SK-N-MC (cell line): ENCODE measurements at regions not wholly inside any gene's neighbourhood (a gene's known extent, or its start where the extent isn't known, plus 50 kb on each side); places are given as distances from the start of the nearest gene placed in this dataset.
"Not testable (repeated sequence)": the region's sequence is repeated elsewhere in the genome, so short reads cannot be mapped to it uniquely, and the experiment has no call there.

Experiments
- DNase-seq: peaks from one replicate; pipeline ENCODE4 v3.0.0-alpha.2; 2011; ENCODE audit warnings: low read depth, low spot score
- H3K27ac ChIP-seq: fragments of 200-600 bp; sonication (generic); 2 replicates; pipeline ENCODE4 v1.5.1; 2016; ENCODE audit warnings: mixed run types
- H3K36me3 ChIP-seq: fragments of 200-600 bp; sonication (generic); 2 replicates; pipeline ENCODE4 v1.6.1; 2017; ENCODE audit warnings: antibody characterized with exemption, low read length, mixed read lengths; ENCODE audit not compliant: insufficient read depth
- H3K4me3 ChIP-seq: fragments of 200-600 bp; sonication (generic); 2 replicates; pipeline ENCODE4 v1.5.1; 2016
- H3K9ac ChIP-seq: fragments of 200-600 bp; sonication (generic); 2 replicates; pipeline ENCODE4 v1.8.0; 2017; ENCODE audit warnings: mixed run types, mixed read lengths; ENCODE audit not compliant: insufficient read length
- H3K9me3 ChIP-seq: fragments of 200-600 bp; sonication (generic); 2 replicates; pipeline ENCODE4 v1.6.1; 2017; ENCODE audit warnings: low read depth, mild to moderate bottlenecking, antibody characterized with exemption, low read length, moderate library complexity, mixed read lengths
- EZH2 ChIP-seq: fragments of 200-600 bp; sonication (generic); IDR thresholded peaks from one replicate; pipeline ENCODE4 v1.6.1; 2017; ENCODE audit warnings: antibody characterized with exemption
- FOXP2 ChIP-seq: optimal IDR thresholded peaks from 2 replicates; pipeline ENCODE3; 2011; ENCODE audit warnings: mild to moderate bottlenecking, moderate library complexity; ENCODE audit not compliant: insufficient read depth; ENCODE audit errors: extremely low read length, control extremely low read depth
- POLR2AphosphoS5 ChIP-seq: IDR thresholded peaks from 2 replicates; pipeline ENCODE4 v1.6.1; 2012; ENCODE audit warnings: mild to moderate bottlenecking, low read depth, low read length, borderline replicate concordance

DNA sequence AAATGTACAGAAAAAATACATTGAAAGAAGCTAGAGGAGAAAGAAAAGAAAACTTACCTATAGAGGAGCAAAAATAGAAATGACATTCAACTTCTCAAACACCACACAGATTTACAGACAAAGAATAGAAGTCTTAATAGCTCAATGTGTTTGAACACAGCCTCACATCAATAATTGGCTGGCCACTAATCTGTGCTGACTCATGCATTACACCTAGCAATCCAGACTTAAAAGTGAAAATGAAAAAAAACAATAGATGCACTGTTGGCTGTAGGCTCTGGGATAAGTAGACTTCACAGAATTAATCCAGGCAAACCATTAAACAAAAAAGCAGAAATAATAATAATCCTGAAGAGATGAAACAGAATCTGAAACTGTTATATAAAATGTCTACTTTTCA is 961.3 kb upstream of the CELF4 start:
- no peak for DNase-seq

DNA sequence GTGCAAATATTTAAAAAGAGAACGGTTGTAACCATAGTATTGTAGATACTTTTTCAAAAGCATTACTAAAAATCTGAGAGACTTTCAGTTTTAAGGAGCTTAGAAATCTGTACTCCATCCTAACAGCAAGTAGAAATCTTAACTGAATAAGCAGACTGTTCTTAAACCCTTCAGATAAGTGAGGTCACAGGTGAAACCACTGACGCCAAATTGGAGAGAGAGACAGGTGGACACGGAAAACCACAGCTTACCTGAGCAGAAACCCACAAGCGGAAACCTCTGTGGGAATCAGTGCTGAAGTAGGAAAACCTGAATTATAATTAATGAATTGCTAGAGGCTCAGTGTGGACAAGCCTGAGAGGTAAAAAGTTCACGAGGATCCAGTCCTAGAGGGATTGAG is 959.4 kb upstream of the CELF4 start:
- H3K27ac ChIP-seq = no peak overlapping the region

More for the DNA sequence above, 961.3 kb upstream of the CELF4 start:
- no peak overlapping the region for H3K9ac ChIP-seq
- TF ChIP-seq POLR2AphosphoS5 (no peak), EZH2 (no peak), FOXP2 (no peak)
- H3K27ac ChIP-seq = no peak overlapping the region
- H3K4me3 ChIP-seq = no peak overlapping the region
- no peaks in the 10 kb centered on the region for H3K36me3 ChIP-seq
- no peaks in the 10 kb centered on the region for H3K9me3 ChIP-seq

GRCh38 chr18:38520786-38521185 is 955.2 kb upstream of the CELF4 start:
- Histone ChIP-seq H3K27ac (no peak overlapping the region), H3K36me3 (no peaks in the 10 kb centered on the region), H3K9me3 (no peaks in the 10 kb centered on the region), H3K9ac (no peak overlapping the region), H3K4me3 (no peak overlapping the region)
- TF ChIP-seq POLR2AphosphoS5 (no peak), EZH2 (no peak), FOXP2 (no peak)
- DNase-seq = no peak

More for the DNA sequence above, 959.4 kb upstream of the CELF4 start:
- Histone ChIP-seq H3K36me3 (no peaks in the 10 kb centered on the region), H3K4me3 (no peak overlapping the region), H3K9me3 (no peaks in the 10 kb centered on the region), H3K9ac (no peak overlapping the region)
- TF ChIP-seq FOXP2 (no peak), POLR2AphosphoS5 (no peak), EZH2 (no peak)
- no peak for DNase-seq

DNA sequence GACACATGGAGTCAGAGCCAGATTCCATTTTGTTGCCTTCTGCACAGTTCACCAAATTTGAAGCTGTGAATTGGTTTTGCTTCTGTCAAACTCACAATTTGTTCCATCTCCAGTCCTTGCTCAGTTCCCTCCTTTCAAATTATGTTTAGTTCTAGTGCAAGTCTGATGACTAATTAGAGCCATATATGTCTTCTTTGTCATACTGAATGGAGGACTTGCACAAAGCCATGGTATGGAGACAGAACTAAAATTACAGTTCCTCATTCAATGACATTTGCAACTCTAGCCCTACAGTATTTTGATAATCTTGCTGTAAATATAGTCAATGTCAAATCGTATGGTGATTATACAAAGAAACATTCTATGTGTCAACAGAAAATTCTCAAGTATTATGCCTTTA is 936.9 kb upstream of the CELF4 start:
- TF ChIP-seq FOXP2 (no peak), EZH2 (no peak), POLR2AphosphoS5 (no peak)
- Histone ChIP-seq H3K27ac (no peak overlapping the region), H3K4me3 (no peak overlapping the region), H3K9me3 (no peaks in the 10 kb centered on the region), H3K36me3 (no peaks in the 10 kb centered on the region), H3K9ac (no peak overlapping the region)
- DNase-seq = no peak

- no peak overlapping the region for H3K9ac ChIP-seq
- no peak overlapping the region for H3K27ac ChIP-seq
- H3K9me3 ChIP-seq = no peaks in the 10 kb centered on the region
- no peak overlapping the region for H3K4me3 ChIP-seq
- no peak for DNase-seq
- no peak for TF ChIP-seq FOXP2
- no peak for TF ChIP-seq EZH2
- no peaks in the 10 kb centered on the region for H3K36me3 ChIP-seq
Measured at GRCh38 chr18:38497266-38497665, 931.7 kb upstream of the CELF4 start.

- H3K4me3 ChIP-seq = no peak overlapping the region
- TF ChIP-seq FOXP2 = no peak
- TF ChIP-seq EZH2 = no peak
- TF ChIP-seq POLR2AphosphoS5 = no peak
- H3K27ac ChIP-seq = no peak overlapping the region
- DNase-seq = no peak
- H3K9me3 ChIP-seq = no peaks in the 10 kb centered on the region
- H3K36me3 ChIP-seq = no peaks in the 10 kb centered on the region
- H3K9ac ChIP-seq = no peak overlapping the region
Measured at GRCh38 chr18:38496222-38496793, 930.7 kb upstream of the CELF4 start.

GRCh38 chr18:38494065-38494464 is 928.5 kb upstream of the CELF4 start:
- no peak overlapping the region for H3K27ac ChIP-seq
- H3K9me3 ChIP-seq = no peaks in the 10 kb centered on the region

DNA sequence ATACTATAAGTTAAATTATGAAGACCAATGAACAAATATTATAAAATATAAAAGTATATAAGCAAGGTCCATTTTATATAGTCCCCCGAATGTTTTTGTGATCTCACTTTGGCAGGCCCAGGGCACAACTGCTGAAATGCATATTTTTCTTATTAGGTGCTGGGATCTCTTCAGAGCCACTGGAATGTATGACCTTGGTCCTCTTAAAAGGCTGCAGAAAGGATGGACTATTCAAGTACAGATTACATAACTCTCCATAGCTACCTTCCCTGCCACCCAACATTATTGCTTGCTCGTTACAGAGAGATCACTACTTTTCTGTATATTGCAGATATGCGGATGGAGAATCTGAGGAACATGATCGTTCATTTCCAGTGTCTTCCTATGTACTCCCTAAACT is 925.6 kb upstream of the CELF4 start:
- no peak for TF ChIP-seq POLR2AphosphoS5
- TF ChIP-seq FOXP2 = no peak
- no peak for TF ChIP-seq EZH2

More at GRCh38 chr18:38494065-38494464, 928.5 kb upstream of the CELF4 start:
- TF ChIP-seq FOXP2 = no peak
- no peak for TF ChIP-seq EZH2
- TF ChIP-seq POLR2AphosphoS5 = no peak
- no peak for DNase-seq
- Histone ChIP-seq H3K9ac (no peak overlapping the region), H3K36me3 (no peaks in the 10 kb centered on the region), H3K4me3 (no peak overlapping the region)

DNA sequence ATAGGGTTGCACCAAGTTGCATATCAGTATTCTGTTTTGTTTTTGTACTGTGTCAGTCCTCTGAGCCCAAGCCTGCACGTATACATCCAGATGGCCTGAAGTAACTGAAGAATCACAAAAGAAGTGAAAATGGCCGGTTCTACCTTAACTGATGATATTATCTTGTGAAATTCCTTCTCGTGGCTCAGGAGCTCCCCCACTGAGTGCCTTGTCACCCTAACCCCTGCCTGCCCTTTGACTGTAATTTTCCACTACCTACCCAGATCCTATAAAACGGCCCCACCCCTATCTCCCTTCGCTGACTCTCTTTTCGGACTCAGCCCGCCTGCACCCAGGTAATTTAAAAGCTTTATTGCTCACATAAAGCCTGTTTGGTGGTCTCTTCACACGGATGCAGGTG is 924.1 kb upstream of the CELF4 start:
- H3K9ac ChIP-seq, H3K9me3 ChIP-seq, DNase-seq, H3K27ac ChIP-seq, H3K4me3 ChIP-seq, H3K36me3 ChIP-seq: not testable (repeated sequence)

More for the DNA sequence above, 925.6 kb upstream of the CELF4 start:
- Histone ChIP-seq H3K36me3 (no peaks in the 10 kb centered on the region), H3K27ac (no peak overlapping the region), H3K9ac (no peak overlapping the region), H3K9me3 (no peaks in the 10 kb centered on the region), H3K4me3 (no peak overlapping the region)
- DNase-seq = no peak
